Activated CD4-positive, alpha-beta T cell treated with anti-CD3 and anti-CD28 coated beads for 36 hours (primary cell): ENCODE measurements at regions not wholly inside any gene's neighbourhood (a gene's known extent, or its start where the extent isn't known, plus 50 kb on each side); places are given as distances from the start of the nearest gene placed in this dataset.
A peak's percentile ranks its signal among the peaks of the same experiment; 100 is the strongest.

Experiments
- ATAC-seq: fragments of 200-7000 bp; cut with Tn5 transposase; one replicate; pipeline ENCODE4 v1.10.0; 2021; ENCODE audit warnings: mild to moderate bottlenecking, moderate library complexity
- CTCF ChIA-PET: fragments of 350-600 bp; sonication (Branson Sonifier 250); formaldehyde crosslinking; loops from one replicate; lab custom pipeline; 2021; ENCODE audit warnings: antibody characterized with exemption; lab: Charles Lee
- POLR2A ChIA-PET: fragments of 350-600 bp; sonication (Branson Sonifier 250); formaldehyde crosslinking; loops from one replicate; lab custom pipeline; 2021; ENCODE audit warnings: antibody characterized with exemption, inconsistent platforms; lab: Charles Lee
- DNase-seq: peaks from one replicate; pipeline ENCODE4 v3.0.0-alpha.2; 2020
- H3K27ac Mint-ChIP-seq: one replicate; pipeline ENCODE4 v1.8.0; 2021; ENCODE audit warnings: mixed read lengths
- H3K27me3 Mint-ChIP-seq: one replicate; pipeline ENCODE4 v1.8.0; 2021; ENCODE audit warnings: mixed read lengths
- H3K36me3 Mint-ChIP-seq: one replicate; pipeline ENCODE4 v1.8.0; 2021; ENCODE audit warnings: low read depth, mixed read lengths
- H3K4me1 Mint-ChIP-seq: one replicate; pipeline ENCODE4 v1.8.0; 2021; ENCODE audit warnings: mixed read lengths
- H3K4me3 Mint-ChIP-seq: one replicate; pipeline ENCODE4 v1.8.0; 2021; ENCODE audit warnings: mild to moderate bottlenecking, moderate library complexity, mixed read lengths
- H3K9me3 Mint-ChIP-seq: one replicate; pipeline ENCODE4 v1.8.0; 2021; ENCODE audit warnings: low read depth, mixed read lengths
- intact Hi-C, 2 experiments: fragments of 100-400 bp; cut with DNase I in 1 of 2; cut with micrococcal nuclease in 1 of 2; formaldehyde crosslinking; loops; one replicate each; pipeline versions ENCODE4 v1.14.2 to v1.15.1; 2022 to 2024; cut with DNase I, micrococcal nuclease

DNA sequence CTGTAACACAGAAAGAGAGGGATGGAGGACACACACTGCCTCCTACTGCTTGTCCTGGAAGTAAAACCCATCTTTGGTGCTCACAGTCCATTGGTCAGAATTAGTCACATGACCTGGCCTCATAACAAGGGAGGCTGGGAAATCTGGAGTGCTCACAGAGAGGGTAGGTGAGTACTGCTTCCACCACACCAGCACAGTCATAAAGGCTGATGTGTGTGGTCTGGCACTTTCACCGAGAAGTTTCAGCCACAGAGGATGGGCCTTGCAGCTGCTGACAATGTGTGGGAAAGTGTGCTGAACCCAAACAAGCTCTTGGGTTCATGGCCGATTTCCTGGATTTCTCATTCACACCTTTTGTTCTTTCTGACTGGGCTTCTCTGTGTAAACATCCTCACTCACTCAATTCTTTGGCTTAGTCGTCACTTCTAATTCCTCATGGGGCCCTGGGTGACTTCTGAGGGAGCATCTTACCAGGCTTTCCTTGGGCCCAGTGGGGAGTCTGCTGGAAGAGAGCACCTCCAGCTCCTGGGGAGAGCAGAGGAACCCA lies 100.7 kb downstream of the ASB7 start:
- no peak overlapping the region for H3K4me3 Mint-ChIP-seq
- ATAC-seq (peak; percentile 98), DNase-seq (peak; percentile 80)
- no peaks in the 10 kb centered on the region for H3K9me3 Mint-ChIP-seq
- peaks cover 8% of the 10 kb centered on the region for H3K4me1 Mint-ChIP-seq
- H3K27me3 Mint-ChIP-seq = peaks cover 22% of the 10 kb centered on the region
- no peaks in the 10 kb centered on the region for H3K36me3 Mint-ChIP-seq
- ChIA-PET POLR2A (interaction anchor here (0.8 to 1.5 kb wide), 3 partner anchors 10 to 19 kb away, joined by 3 to 6 read pairs (median 3); no protein-coding TSS in a partner anchor), CTCF (interaction anchor here (0.9 to 1.2 kb wide), 3 partner anchors 15 to 98 kb away, joined by 3 to 4 read pairs (median 3); no protein-coding TSS in a partner anchor)
- intact Hi-C loops = loop anchor here in 1 of 2 experiments (5.0 kb wide), 1 partner anchor 861 kb away; no protein-coding TSS in a partner anchor
- peak overlapping the region; percentile 40 for H3K27ac Mint-ChIP-seq

DNA sequence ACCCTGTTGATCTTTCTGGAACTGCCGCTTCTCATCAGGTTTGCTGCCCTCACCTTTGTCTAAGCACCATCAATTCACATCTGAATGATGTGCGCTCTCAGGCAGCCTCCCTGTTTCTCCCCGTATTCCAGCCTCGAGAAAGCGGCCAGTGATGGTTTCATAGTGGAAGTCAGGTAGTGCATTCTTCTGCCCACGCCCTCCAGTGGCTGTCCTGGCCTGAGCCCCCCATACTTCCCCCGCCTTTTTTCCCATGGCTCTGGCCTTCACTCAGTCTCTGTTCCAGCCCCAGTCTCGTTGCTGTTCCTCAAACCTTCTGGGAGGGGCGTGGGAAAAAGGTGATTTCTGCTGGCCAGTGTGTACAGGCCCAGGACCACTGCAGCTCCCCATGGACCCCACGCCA lies 101.3 kb downstream of the ASB7 start:
- POLR2A ChIA-PET = interaction anchor here (1.5 kb wide), 2 partner anchors 15 to 18 kb away, joined by 3 to 6 read pairs; no protein-coding TSS in a partner anchor
- no peak for DNase-seq
- Mint-ChIP-seq H3K27ac (peak overlapping the region; percentile 40), H3K4me1 (peaks cover 8% of the 10 kb centered on the region), H3K36me3 (no peaks in the 10 kb centered on the region), H3K4me3 (no peak overlapping the region), H3K9me3 (no peaks in the 10 kb centered on the region), H3K27me3 (peaks cover 23% of the 10 kb centered on the region)
- ATAC-seq = no peak
- CTCF ChIA-PET = interaction anchor here (0.9 kb wide), 1 partner anchor 15 kb away, joined by 4 read pairs; no protein-coding TSS in a partner anchor
- intact Hi-C loops = loop anchor here in 1 of 2 experiments (5.0 kb wide), 1 partner anchor 861 kb away; no protein-coding TSS in a partner anchor

DNA sequence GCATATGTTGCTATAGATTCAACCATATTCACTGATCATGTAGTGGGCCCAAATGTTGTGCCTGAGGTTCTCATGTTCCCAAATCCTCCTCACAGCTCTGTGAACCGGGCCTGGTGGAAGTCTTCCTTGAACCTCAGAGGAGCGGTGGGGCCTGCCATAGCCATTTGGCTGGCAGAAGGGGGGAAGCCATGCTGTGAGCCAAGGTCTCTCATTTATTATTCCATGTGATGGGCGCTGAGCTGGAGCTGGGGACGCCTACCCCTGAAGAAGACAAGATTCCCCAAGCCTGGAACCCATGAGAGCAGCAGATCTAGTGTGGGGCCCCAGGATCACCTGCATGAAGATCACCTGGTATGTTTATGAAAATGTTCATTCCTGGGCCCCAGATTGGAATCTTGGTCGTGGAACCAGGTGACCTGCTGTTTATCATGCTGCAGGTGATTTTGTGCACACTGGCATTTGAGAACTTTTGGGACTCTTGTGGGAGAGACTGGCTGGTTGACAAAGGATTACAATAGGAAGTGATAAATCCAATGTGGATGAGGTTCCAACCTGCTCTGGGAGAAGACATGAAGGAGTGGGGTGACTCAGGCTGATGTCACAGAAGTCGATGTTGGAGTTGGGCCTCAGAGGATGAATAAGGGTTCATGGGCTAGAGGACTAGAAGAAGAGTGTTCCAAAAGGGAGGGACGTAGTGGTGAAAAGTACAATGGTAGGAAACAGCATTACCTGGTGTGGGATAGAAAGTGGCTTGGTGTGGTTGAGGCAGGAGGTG lies 102.1 kb downstream of the ASB7 start:
- H3K4me3 Mint-ChIP-seq = no peak overlapping the region

DNA sequence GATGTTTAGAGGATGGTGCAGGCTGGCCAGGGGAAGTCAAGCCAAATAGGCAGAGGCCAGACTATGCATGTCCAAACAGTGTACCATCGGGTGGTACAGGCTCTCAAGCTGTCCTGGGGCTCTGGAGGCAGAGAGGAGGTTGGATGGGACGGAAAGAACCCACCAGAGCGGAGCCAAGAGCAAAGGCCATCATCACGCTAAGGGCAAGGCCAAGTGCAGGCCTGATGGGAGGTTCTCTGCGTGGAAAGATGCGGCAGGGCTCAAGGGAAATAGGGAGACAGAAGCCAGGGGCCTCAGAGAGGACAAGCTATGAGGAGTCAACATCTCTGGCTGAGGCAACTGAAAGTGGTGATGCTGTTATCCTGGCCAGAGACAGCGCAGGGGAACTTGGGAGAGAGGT lies 102.7 kb downstream of the ASB7 start:
- Mint-ChIP-seq H3K9me3 (no peaks in the 10 kb centered on the region), H3K4me3 (no peak overlapping the region), H3K36me3 (no peaks in the 10 kb centered on the region), H3K27me3 (peaks cover 26% of the 10 kb centered on the region), H3K27ac (no peak overlapping the region), H3K4me1 (peaks cover 8% of the 10 kb centered on the region)
- ChIA-PET POLR2A (no interaction called here), CTCF (no interaction called here)
- DNase-seq (no peak), ATAC-seq (no peak)
- intact Hi-C loops = no loop called here

More for the DNA sequence above, 102.1 kb downstream of the ASB7 start:
- ATAC-seq (no peak), DNase-seq (no peak)
- H3K9me3 Mint-ChIP-seq = no peaks in the 10 kb centered on the region
- POLR2A ChIA-PET = no interaction called here
- H3K27ac Mint-ChIP-seq = no peak overlapping the region
- H3K36me3 Mint-ChIP-seq = no peaks in the 10 kb centered on the region
- H3K27me3 Mint-ChIP-seq = peaks cover 26% of the 10 kb centered on the region
- CTCF ChIA-PET = no interaction called here
- intact Hi-C loops = loop anchor here in 1 of 2 experiments (5.0 kb wide), 1 partner anchor 862 kb away; no protein-coding TSS in a partner anchor
- peaks cover 8% of the 10 kb centered on the region for H3K4me1 Mint-ChIP-seq

DNA sequence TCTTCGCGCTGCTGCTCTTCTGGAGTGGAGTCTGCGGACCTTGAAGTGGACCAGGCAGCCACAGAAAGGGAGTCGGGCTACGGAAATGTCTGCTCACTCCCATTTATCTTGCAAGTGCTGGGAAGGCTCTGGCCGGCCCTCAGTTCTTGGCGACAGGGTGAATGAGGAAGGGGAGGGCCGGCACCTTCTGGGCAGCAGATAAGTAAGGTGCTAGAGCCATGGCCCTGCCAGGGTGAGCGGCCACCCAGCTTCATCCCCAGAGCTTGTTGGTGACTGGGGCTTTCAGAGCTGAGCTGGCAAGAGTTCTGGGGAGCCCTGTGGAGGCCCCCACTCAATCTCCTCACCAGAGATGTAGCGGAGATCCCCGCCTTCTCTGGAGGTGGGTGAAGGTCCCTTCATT lies 103.5 kb downstream of the ASB7 start:
- no peak for DNase-seq
- Mint-ChIP-seq H3K27ac (no peak overlapping the region), H3K27me3 (peaks cover 26% of the 10 kb centered on the region), H3K4me3 (no peak overlapping the region), H3K9me3 (no peaks in the 10 kb centered on the region), H3K36me3 (no peaks in the 10 kb centered on the region), H3K4me1 (peaks cover 8% of the 10 kb centered on the region)
- ChIA-PET POLR2A (no interaction called here), CTCF (no interaction called here)
- intact Hi-C loops = no loop called here
- no peak for ATAC-seq

DNA sequence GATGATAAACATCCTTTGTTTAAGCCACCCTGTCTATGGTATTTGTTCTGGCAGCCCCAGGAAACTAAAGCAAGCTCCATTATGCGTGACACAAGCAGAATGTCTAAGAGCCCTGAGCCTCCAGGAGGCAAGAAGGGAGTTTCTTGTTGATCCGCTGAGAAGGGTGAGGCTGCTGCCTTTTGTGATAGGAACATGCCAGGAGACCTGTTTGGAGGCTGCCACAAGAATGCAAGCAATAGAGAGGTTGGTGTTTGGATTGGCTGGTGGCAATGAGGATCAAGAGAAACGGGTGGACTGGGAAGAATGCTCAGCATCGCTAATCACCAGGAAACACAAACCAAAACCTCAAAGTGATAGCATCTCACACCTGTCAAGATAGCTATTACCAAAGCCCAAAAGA lies 104.8 kb downstream of the ASB7 start:
- no peaks in the 10 kb centered on the region for H3K9me3 Mint-ChIP-seq
- H3K27ac Mint-ChIP-seq = no peak overlapping the region
- DNase-seq (no peak), ATAC-seq (no peak)
- peaks cover 8% of the 10 kb centered on the region for H3K4me1 Mint-ChIP-seq
- no peak overlapping the region for H3K4me3 Mint-ChIP-seq
- peaks cover 26% of the 10 kb centered on the region for H3K27me3 Mint-ChIP-seq
- no peaks in the 10 kb centered on the region for H3K36me3 Mint-ChIP-seq
- ChIA-PET CTCF (no interaction called here), POLR2A (no interaction called here)
- intact Hi-C loops = no loop called here

DNA sequence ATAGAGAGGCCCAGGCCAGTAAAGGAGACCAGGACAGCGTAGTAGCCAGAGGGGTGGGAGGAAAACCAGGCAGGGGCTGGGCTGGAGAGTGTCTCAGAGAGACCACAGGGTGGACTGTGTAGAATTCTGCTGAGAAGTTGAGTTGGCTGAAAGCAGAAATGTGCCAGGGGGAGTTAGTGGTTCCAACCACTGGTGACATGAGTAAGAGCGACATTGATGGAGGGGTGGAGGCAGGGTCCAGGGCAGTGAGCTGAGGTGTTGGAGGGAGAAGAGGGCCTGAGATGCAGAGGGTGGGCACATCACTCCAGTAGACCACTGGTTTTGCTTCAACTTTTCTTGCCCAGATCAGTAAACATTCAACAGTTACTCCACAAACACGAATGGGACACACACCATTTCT lies 106.5 kb downstream of the ASB7 start:
- Mint-ChIP-seq H3K36me3 (no peaks in the 10 kb centered on the region), H3K4me1 (peaks cover under 1% of the 10 kb centered on the region), H3K27me3 (peaks cover 20% of the 10 kb centered on the region), H3K27ac (no peak overlapping the region), H3K9me3 (no peaks in the 10 kb centered on the region), H3K4me3 (no peak overlapping the region)
- ChIA-PET CTCF (interaction anchor here (0.9 kb wide), 1 partner anchor 358 kb away, joined by 3 read pairs; no protein-coding TSS in a partner anchor), POLR2A (no interaction called here)
- intact Hi-C loops = no loop called here
- no peak for DNase-seq
- no peak for ATAC-seq

DNA sequence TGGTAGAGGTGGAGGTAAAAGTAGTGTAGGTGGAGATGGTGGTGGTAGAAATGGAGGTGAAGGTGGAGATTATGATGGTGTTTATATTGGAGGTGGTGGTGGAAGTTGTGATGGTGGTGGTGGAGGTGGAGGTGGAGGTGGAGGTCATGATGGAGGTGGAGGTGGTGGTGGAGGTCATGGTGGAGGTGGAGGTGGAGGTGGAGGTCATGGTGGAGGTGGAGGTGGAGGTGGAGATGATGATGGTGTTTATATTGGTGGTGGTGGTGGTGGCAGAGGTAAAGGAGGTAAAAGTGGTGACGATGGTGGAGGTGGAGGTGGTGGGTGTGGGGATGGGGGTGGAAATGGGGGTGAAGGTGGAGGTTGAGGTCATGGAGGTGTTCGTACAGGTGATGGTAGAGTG lies 107.8 kb downstream of the ASB7 start:
- Mint-ChIP-seq H3K27ac (no peak overlapping the region), H3K4me1 (no peaks in the 10 kb centered on the region), H3K4me3 (no peak overlapping the region), H3K36me3 (no peaks in the 10 kb centered on the region), H3K27me3 (peaks cover 14% of the 10 kb centered on the region), H3K9me3 (no peaks in the 10 kb centered on the region)
- no peak for ATAC-seq
- ChIA-PET POLR2A (no interaction called here), CTCF (no interaction called here)
- DNase-seq = no peak
- intact Hi-C loops = no loop called here

DNA sequence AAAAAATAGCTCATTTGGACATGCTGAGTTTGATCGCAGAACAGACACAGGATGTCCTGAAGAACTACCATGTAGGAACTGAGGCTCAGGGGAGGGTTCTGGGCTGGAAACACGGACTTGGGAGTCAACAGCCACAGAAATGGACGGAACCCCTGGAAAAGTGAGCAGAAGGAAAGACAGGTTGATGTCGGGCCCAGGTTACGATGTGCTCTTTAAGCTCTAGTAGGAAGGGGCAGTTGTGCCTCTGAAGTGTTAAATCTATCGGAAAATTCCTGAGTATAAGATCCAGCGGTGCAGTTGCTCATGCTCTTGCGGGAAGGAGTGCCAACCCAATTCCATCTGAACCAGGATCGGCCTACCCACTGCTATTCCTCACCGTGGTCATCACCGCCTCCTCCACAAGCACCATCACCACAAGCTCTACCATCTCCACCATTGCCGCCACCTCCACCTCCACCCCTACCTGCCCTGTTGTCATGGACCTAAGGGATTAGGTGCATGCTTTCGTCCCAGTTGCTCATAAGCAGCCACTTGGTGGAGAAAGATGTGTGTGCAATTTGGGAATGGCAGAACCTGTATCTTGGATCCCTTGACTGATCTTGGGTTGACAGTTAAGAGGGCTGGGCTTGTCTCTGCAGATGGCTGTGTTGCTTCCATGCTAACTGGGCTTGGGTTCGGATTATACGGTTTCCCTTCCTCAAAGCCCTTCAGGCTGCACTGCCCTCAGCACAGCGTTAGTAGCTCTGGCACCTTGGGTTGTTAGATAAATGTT lies 108.5 kb downstream of the ASB7 start:
- Mint-ChIP-seq H3K27me3 (peaks cover 13% of the 10 kb centered on the region), H3K4me3 (no peak overlapping the region), H3K4me1 (no peaks in the 10 kb centered on the region), H3K9me3 (no peaks in the 10 kb centered on the region), H3K27ac (no peak overlapping the region), H3K36me3 (no peaks in the 10 kb centered on the region)
- ChIA-PET CTCF (no interaction called here), POLR2A (no interaction called here)
- intact Hi-C loops = no loop called here
- no peak for ATAC-seq
- DNase-seq = no peak

DNA sequence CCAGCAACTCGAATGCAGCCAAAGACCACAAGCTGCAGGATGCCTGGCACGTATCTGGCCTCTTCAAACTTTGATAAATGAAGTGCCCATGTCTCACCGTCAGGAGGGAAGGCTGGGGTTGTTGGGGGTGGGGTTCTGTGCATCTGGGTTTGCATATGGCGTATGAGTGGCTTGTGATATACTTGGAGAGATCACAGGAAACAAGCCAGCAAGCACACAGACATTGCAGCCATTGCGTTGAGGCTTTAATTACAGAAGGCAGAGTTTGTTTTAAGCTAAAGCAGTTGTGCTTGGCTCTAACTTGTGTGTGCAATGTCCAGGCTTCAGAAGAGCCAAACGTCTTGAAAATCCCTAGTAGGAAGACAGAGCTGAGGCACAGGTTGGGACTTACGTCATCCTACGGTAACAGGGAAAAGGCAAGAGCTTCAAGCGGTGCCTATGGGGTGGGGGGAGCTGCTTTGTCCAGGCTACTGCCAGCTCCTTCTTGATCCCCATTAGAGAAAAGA lies 109.2 kb downstream of the ASB7 start:
- ATAC-seq = no peak
- intact Hi-C loops = no loop called here
- Mint-ChIP-seq H3K9me3 (no peaks in the 10 kb centered on the region), H3K4me3 (no peak overlapping the region), H3K4me1 (no peaks in the 10 kb centered on the region), H3K36me3 (no peaks in the 10 kb centered on the region), H3K27me3 (peaks cover 13% of the 10 kb centered on the region), H3K27ac (no peak overlapping the region)
- DNase-seq = no peak
- CTCF ChIA-PET = no interaction called here
- POLR2A ChIA-PET = no interaction called here

DNA sequence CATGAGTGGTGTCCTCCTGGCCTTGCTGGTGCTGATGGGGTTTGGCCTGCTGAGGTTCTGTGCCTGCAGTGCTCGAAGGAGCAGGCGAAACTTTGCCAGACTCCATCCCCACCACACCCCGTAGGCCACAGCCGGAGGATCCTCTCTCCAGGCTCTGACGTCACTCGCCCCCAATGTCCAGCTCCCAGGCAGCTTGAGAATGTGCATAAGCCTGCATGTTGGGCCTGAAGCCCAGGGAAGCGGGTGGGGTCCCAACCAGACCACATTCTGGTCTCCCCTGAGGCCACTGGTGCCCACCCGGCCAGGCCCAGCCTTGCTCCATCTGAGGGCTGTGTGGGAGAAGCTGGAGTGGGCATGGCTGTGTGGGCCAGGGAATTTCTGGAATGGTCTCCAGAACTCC lies 109.8 kb downstream of the ASB7 start:
- intact Hi-C loops = no loop called here
- Mint-ChIP-seq H3K27ac (no peak overlapping the region), H3K4me1 (no peaks in the 10 kb centered on the region), H3K9me3 (no peaks in the 10 kb centered on the region), H3K27me3 (peaks cover 12% of the 10 kb centered on the region), H3K4me3 (no peak overlapping the region), H3K36me3 (no peaks in the 10 kb centered on the region)
- no peak for ATAC-seq
- DNase-seq = no peak
- ChIA-PET POLR2A (no interaction called here), CTCF (no interaction called here)
